NCI-H1930 (cell line): ENCODE measurements at regions not wholly inside any gene's neighbourhood (a gene's known extent, or its start where the extent isn't known, plus 50 kb on each side); places are given as distances from the start of the nearest gene placed in this dataset.

Experiments
- DNase-seq, 2 experiments: peaks; one replicate each; lab custom pipeline; 2025; lab: John Stamatoyannopoulos, UW

GRCh38 chr2:181341855-181342600 lies 115.2 kb upstream of the ITGA4 start:
- no peak for DNase-seq

GRCh38 chr2:181348107-181348837 lies 108.9 kb upstream of the ITGA4 start:
- DNase-seq = no peak

GRCh38 chr2:181352158-181352557 lies 105.0 kb upstream of the ITGA4 start:
- DNase-seq = no peak

GRCh38 chr2:181354626-181355025 lies 102.6 kb upstream of the ITGA4 start:
- DNase-seq = no peak

GRCh38 chr2:181356526-181357130 lies 100.6 kb upstream of the ITGA4 start:
- no peak for DNase-seq

GRCh38 chr2:181357979-181358378 lies 99.2 kb upstream of the ITGA4 start:
- no peak for DNase-seq

GRCh38 chr2:181362561-181362960 lies 94.6 kb upstream of the ITGA4 start:
- no peak for DNase-seq

- no peak for DNase-seq
Measured at GRCh38 chr2:181363164-181363563, 94.0 kb upstream of the ITGA4 start.

GRCh38 chr2:181364492-181365170 lies 92.6 kb upstream of the ITGA4 start:
- no peak for DNase-seq

- no peak for DNase-seq
Measured at GRCh38 chr2:181366675-181367175, 90.5 kb upstream of the ITGA4 start.

GRCh38 chr2:181367411-181367810 lies 89.8 kb upstream of the ITGA4 start:
- no peak for DNase-seq

- DNase-seq = no peak
Measured at GRCh38 chr2:181367906-181368435, 89.2 kb upstream of the ITGA4 start.

- no peak for DNase-seq
Measured at GRCh38 chr2:181370126-181370525, 87.1 kb upstream of the ITGA4 start.

GRCh38 chr2:181371195-181371594 lies 86.0 kb upstream of the ITGA4 start:
- no peak for DNase-seq

GRCh38 chr2:181371782-181372645 lies 85.2 kb upstream of the ITGA4 start:
- no peak for DNase-seq

GRCh38 chr2:181372646-181373040 lies 84.5 kb upstream of the ITGA4 start:
- DNase-seq = no peak

- no peak for DNase-seq
Measured at GRCh38 chr2:181374781-181375675, 82.2 kb upstream of the ITGA4 start.

- no peak for DNase-seq
Measured at GRCh38 chr2:181376442-181376841, 80.7 kb upstream of the ITGA4 start.

- no peak for DNase-seq
Measured at GRCh38 chr2:181376999-181377398, 80.2 kb upstream of the ITGA4 start.

- DNase-seq = no peak
Measured at GRCh38 chr2:181378491-181378890, 78.7 kb upstream of the ITGA4 start.
